Endothelial cell of umbilical vein (primary cell): ENCODE measurements at regions not wholly inside any gene's neighbourhood (a gene's known extent, or its start where the extent isn't known, plus 50 kb on each side); places are given as distances from the start of the nearest gene placed in this dataset.

Experiments
- EZH2 ChIP-seq: IDR thresholded peaks from 2 replicates; pipeline ENCODE4 v1.6.1; 2012; ENCODE audit warnings: borderline replicate concordance, low read depth, mild to moderate bottlenecking, moderate library complexity, low read length, inconsistent platforms; ENCODE audit not compliant: severe bottlenecking
- FOS ChIP-seq: IDR thresholded peaks from 2 replicates; pipeline ENCODE4 v1.6.1; 2011; ENCODE audit warnings: mild to moderate bottlenecking, low read length, moderate library complexity, borderline replicate concordance; ENCODE audit not compliant: insufficient read depth
- JUN ChIP-seq: IDR thresholded peaks from 2 replicates; pipeline ENCODE4 v1.6.1; 2011; ENCODE audit warnings: borderline replicate concordance, low read depth; ENCODE audit not compliant: insufficient read length, insufficient read depth
- MYC ChIP-seq: IDR thresholded peaks from one replicate; pipeline ENCODE4 v1.6.1; 2011; ENCODE audit warnings: mild to moderate bottlenecking, low read depth, low read length
- POLR2A ChIP-seq: IDR thresholded peaks from 2 replicates; pipeline ENCODE4 v1.6.1; 2012; ENCODE audit warnings: low read depth, mild to moderate bottlenecking, control low read depth, low read length
- POLR2AphosphoS5 ChIP-seq: IDR thresholded peaks from 2 replicates; pipeline ENCODE4 v1.6.1; 2012; ENCODE audit warnings: low read depth, mild to moderate bottlenecking, control low read depth, low read length, moderate library complexity; ENCODE audit not compliant: insufficient read depth
- TF ChIP-seq, protein P1 (sequence below), 2 donors: IDR thresholded peaks; 1 replicate in 1 of 2; 2 replicates in 1 of 2; pipeline ENCODE4 v1.5.1; 2011; ENCODE audit warnings: low read length in 2 of 2, mild to moderate bottlenecking in 2 of 2, moderate library complexity in 2 of 2, control low read depth in 1 of 2, inconsistent platforms in 1 of 2, low read depth in 1 of 2; ENCODE audit not compliant: insufficient read depth in 1 of 2; ENCODE audit errors: extremely low read depth in 1 of 2
- TF ChIP-seq, protein P2 (sequence below): IDR thresholded peaks from 2 replicates; pipeline ENCODE4 v1.6.1; 2011; ENCODE audit not compliant: insufficient read depth, insufficient read length

DNA sequence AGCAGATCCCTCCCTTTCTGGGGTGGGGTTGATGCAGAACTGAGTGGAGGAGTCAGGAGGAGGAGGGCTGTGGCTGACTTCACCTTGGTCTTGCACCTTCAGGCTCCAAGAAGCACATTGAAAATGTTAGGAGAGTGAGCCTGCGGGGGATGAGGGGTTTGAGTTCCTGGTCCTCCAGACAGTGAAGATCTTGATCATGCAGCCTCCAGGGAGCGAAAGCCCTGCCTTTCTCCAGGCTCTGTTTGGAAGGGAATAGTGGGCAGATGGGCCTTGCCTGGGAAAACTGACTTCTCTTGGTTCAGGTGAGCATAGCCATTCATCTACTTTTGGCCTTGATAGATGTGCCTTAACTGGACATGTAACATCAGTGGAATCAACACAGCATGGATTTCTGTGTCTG is 267.6 kb upstream of the B3GAT1 start:
- TF ChIP-seq, protein P1, sequence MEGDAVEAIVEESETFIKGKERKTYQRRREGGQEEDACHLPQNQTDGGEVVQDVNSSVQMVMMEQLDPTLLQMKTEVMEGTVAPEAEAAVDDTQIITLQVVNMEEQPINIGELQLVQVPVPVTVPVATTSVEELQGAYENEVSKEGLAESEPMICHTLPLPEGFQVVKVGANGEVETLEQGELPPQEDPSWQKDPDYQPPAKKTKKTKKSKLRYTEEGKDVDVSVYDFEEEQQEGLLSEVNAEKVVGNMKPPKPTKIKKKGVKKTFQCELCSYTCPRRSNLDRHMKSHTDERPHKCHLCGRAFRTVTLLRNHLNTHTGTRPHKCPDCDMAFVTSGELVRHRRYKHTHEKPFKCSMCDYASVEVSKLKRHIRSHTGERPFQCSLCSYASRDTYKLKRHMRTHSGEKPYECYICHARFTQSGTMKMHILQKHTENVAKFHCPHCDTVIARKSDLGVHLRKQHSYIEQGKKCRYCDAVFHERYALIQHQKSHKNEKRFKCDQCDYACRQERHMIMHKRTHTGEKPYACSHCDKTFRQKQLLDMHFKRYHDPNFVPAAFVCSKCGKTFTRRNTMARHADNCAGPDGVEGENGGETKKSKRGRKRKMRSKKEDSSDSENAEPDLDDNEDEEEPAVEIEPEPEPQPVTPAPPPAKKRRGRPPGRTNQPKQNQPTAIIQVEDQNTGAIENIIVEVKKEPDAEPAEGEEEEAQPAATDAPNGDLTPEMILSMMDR (IDR thresholded peaks at IDR 0.05; ENCODE audit: extremely low read depth in 1 of 2, insufficient read depth in 1 of 2, low read depth in 1 of 2, low read length in 2 of 2) = no peak
- TF ChIP-seq FOS = no peak
- TF ChIP-seq POLR2A = no peak
- TF ChIP-seq POLR2AphosphoS5 = no peak
- TF ChIP-seq EZH2 = no peak
- TF ChIP-seq, protein P2, sequence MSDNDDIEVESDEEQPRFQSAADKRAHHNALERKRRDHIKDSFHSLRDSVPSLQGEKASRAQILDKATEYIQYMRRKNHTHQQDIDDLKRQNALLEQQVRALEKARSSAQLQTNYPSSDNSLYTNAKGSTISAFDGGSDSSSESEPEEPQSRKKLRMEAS = no peak
- TF ChIP-seq MYC = no peak
- no peak for TF ChIP-seq JUN
